Activated naive CD8-positive, alpha-beta T cell treated with anti-CD3 and anti-CD28 coated beads, Interleukin-2, amount 50 U/mL, for 16 hours (primary cell): ENCODE measurements at regions not wholly inside any gene's neighbourhood (a gene's known extent, or its start where the extent isn't known, plus 50 kb on each side); places are given as distances from the start of the nearest gene placed in this dataset.

Experiments
- DNase-seq: peaks from one replicate; pipeline ENCODE4 v3.0.0-alpha.2; 2020; ENCODE audit warnings: low read depth, low spot score

- no peak for DNase-seq
These were observed 66.6 kb upstream of the TIAM1 start for GRCh38 chr21:31410499-31411131.

- DNase-seq: no peak
These were observed 65.9 kb upstream of the TIAM1 start for GRCh38 chr21:31409831-31410487.

- DNase-seq: no peak
These were observed 64.4 kb upstream of the TIAM1 start for GRCh38 chr21:31408301-31409088.

GRCh38 chr21:31406510-31406909 lies 62.4 kb upstream of the TIAM1 start:
- no peak for DNase-seq

- DNase-seq: no peak
These were observed 61.5 kb upstream of the TIAM1 start for GRCh38 chr21:31405604-31406003.

GRCh38 chr21:31403596-31404333 lies 59.7 kb upstream of the TIAM1 start:
- no peak for DNase-seq

GRCh38 chr21:31399591-31399990 lies 55.5 kb upstream of the TIAM1 start:
- DNase-seq: no peak

GRCh38 chr21:31398574-31398973 lies 54.5 kb upstream of the TIAM1 start:
- no peak for DNase-seq

- no peak for DNase-seq
These were observed 53.9 kb upstream of the TIAM1 start for GRCh38 chr21:31397939-31398338.

- no peak for DNase-seq
These were observed 53.5 kb upstream of the TIAM1 start for GRCh38 chr21:31397515-31397926.

- DNase-seq: no peak
These were observed 53.0 kb upstream of the TIAM1 start for GRCh38 chr21:31397030-31397429.

DNA sequence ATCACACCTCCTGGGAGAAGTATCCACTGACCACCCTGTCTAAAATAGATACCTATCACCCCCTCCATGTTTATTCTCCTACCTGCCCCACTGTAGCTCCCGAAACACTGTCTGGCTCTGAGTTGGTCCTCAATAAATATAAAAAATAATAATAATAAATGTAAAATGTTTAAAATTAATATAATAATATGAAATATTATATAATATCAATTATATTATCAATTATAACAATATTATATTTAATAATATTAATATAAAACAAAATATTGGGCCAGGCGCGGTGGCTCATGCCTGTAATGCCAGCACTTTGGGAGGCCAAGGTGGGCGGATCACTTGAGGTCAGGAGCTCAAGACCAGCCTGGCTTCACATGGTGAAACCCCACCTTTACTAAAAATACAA lies 52.3 kb upstream of the TIAM1 start:
- no peak for DNase-seq

- no peak for DNase-seq
These were observed 51.7 kb upstream of the TIAM1 start for GRCh38 chr21:31395791-31396190.

DNA sequence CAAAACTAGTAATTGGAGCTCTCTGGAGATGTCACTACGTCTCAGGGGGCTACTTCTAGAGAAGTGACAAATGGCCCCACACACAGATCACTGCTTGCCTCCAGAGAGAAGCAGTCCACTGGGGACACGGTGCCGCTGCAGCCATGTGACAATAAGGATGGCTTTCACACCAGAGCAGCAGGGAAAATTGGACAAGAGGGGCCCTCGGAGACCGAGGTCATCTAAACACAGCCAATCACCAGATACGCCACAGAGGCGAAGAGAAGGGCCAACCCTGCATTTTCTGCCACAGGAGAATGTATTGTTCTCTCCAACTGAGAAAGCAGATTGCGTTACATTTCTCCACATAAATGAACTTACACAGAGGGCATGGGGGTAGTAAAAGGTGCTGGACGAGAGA lies 51.2 kb upstream of the TIAM1 start:
- no peak for DNase-seq

- DNase-seq: no peak
These were observed 50.2 kb upstream of the TIAM1 start for GRCh38 chr21:31394309-31394708.
